HCT116 (cell line): ENCODE measurements at regions not wholly inside any gene's neighbourhood (a gene's known extent, or its start where the extent isn't known, plus 50 kb on each side); places are given as distances from the start of the nearest gene placed in this dataset.

Experiments used
- ATAC-seq: fragments of 200-7000 bp; cut with Tn5 transposase; 2 replicates; pipeline ENCODE4 v1.9.1; 2020; ENCODE audit warnings: mild to moderate bottlenecking, moderate library complexity
- BruUV-seq: library from RNA; stranded (reverse); fragments of 400-500 nt; replicated peaks from 2 replicates; lab custom pipeline; 2021; lab: Mats Ljungman, UMichigan
- CTCF ChIA-PET: fragments of 300-600 bp; sonication (Branson Sonifier 250); formaldehyde crosslinking; loops from one replicate; lab custom pipeline; 2021; ENCODE audit warnings: antibody characterized with exemption; lab: Charles Lee
- POLR2A ChIA-PET: fragments of 300-600, 350-600 bp; sonication (Branson Sonifier 250); formaldehyde crosslinking; loops from one replicate; lab custom pipeline; 2021; ENCODE audit warnings: antibody characterized with exemption; lab: Charles Lee
- RAD21 ChIA-PET, 2 experiments: fragments of 300-600 bp; sonication (Branson Sonifier 250); formaldehyde crosslinking; loops; one replicate each; lab custom pipeline; 2023; ENCODE audit warnings: low total read pairs in 2 of 2; ENCODE audit not compliant: uncharacterized antibody in 2 of 2, unreplicated experiment in 2 of 2, low non-redundant PET in 1 of 2; lab: Charles Lee
- DNase-seq: peaks from one replicate; pipeline ENCODE4 v3.0.0-alpha.2; 2010; ENCODE audit warnings: low read depth, low spot score
- H2AFZ ChIP-seq: fragments of 200-600 bp; shearing (Covaris generic), sonication (generic); 2 replicates; pipeline ENCODE4 v1.6.1; 2017; ENCODE audit warnings: low read depth, mixed run types, mixed read lengths, antibody characterized with exemption, low read length; ENCODE audit not compliant: poor library complexity, severe bottlenecking
- H3K27ac ChIP-seq: 2 replicates; pipeline ENCODE4 v1.5.1; 2012; ENCODE audit warnings: low read depth, low read length
- H3K27me3 ChIP-seq: fragments of 200-600 bp; sonication (generic); 2 replicates; pipeline ENCODE4 v1.6.1; 2016; ENCODE audit warnings: mixed run types, low read length, mixed read lengths; ENCODE audit not compliant: insufficient read depth
- H3K36me3 ChIP-seq, 2 experiments: fragments of 200-500 bp in 1 of 2; fragments of 200-600 bp in 1 of 2; sonication (Bioruptor generic) in 1 of 2; sonication (generic) in 1 of 2; 2 replicates each; pipeline versions ENCODE4 v1.5.1 to v1.6.1; 2014 to 2016; ENCODE audit warnings: low read length in 2 of 2, inconsistent platforms in 1 of 2, mixed read lengths in 1 of 2, mixed run types in 1 of 2; ENCODE audit not compliant: insufficient read depth in 2 of 2, control insufficient read depth in 1 of 2
- H3K4me1 ChIP-seq, 2 experiments: fragments of 200-600 bp in 1 of 2; sonication (generic) in 1 of 2; 2 replicates each; pipeline versions ENCODE4 v1.5.1 to v1.6.1; 2012 to 2017; ENCODE audit warnings: low read length in 2 of 2, inconsistent platforms in 1 of 2, mild to moderate bottlenecking in 1 of 2, mixed read lengths in 1 of 2, mixed run types in 1 of 2, moderate library complexity in 1 of 2; ENCODE audit not compliant: insufficient read depth in 2 of 2, control insufficient read depth in 1 of 2
- H3K4me2 ChIP-seq: fragments of 200-600 bp; sonication (generic); 2 replicates; pipeline ENCODE4 v1.6.1; 2017; ENCODE audit warnings: mixed run types, low read length, mixed read lengths
- H3K4me3 ChIP-seq, 2 experiments: fragments of 200-600 bp in 1 of 2; sonication (generic) in 1 of 2; replicated peaks in 1 of 2; 2 replicates each; pipeline ENCODE4 v1.5.1; 2011 to 2016; ENCODE audit warnings: low read length in 2 of 2, control low read depth in 1 of 2, low read depth in 1 of 2, mild to moderate bottlenecking in 1 of 2, mixed read lengths in 1 of 2, mixed run types in 1 of 2
- H3K79me2 ChIP-seq: fragments of 200-600 bp; sonication (generic); 2 replicates; pipeline ENCODE4 v1.6.1; 2017; ENCODE audit warnings: mild to moderate bottlenecking, mixed run types, low read length, moderate library complexity, mixed read lengths; ENCODE audit not compliant: insufficient read depth
- H3K9ac ChIP-seq: fragments of 200-600 bp; sonication (generic); 2 replicates; pipeline ENCODE4 v1.6.1; 2016; ENCODE audit warnings: low read length, mixed read lengths
- H3K9me2 ChIP-seq: fragments of 200-600 bp; sonication (generic), shearing (Covaris generic); 2 replicates; pipeline ENCODE4 v1.6.1; 2017; ENCODE audit warnings: mixed run types, mild to moderate bottlenecking, moderate library complexity; ENCODE audit not compliant: insufficient read depth
- H3K9me3 ChIP-seq, 2 experiments: fragments of 200-500 bp in 1 of 2; fragments of 200-600 bp in 1 of 2; sonication (Bioruptor generic) in 1 of 2; sonication (generic) in 1 of 2; 2 replicates each; pipeline ENCODE4 v1.6.1; 2014 to 2017; ENCODE audit warnings: low read length in 2 of 2, mixed read lengths in 2 of 2, inconsistent platforms in 1 of 2, low read depth in 1 of 2, mild to moderate bottlenecking in 1 of 2, mixed run types in 1 of 2, moderate library complexity in 1 of 2; ENCODE audit not compliant: control insufficient read depth in 1 of 2, insufficient read depth in 1 of 2
- H4K20me1 ChIP-seq: fragments of 200-600 bp; sonication (generic), shearing (Covaris generic); 2 replicates; pipeline ENCODE4 v1.6.1; 2017; ENCODE audit warnings: mixed run types, mild to moderate bottlenecking, moderate library complexity; ENCODE audit not compliant: insufficient read depth
- ATF3 ChIP-seq: IDR thresholded peaks from 2 replicates; pipeline ENCODE4 v1.6.1; 2012
- CTCF ChIP-seq, 3 experiments: fragments of 200-600 bp in 1 of 3; sonication (generic) in 1 of 3; IDR thresholded peaks in 2 of 3; conservative IDR thresholded peaks in 1 of 3; 2 replicates each; pipeline ENCODE4 v1.5.1; 2012 to 2017; ENCODE audit warnings: low read depth in 2 of 3, low read length in 2 of 3, antibody characterized with exemption in 1 of 3, borderline replicate concordance in 1 of 3, control low read depth in 1 of 3, mild to moderate bottlenecking in 1 of 3, mixed read lengths in 1 of 3, mixed run types in 1 of 3, moderate library complexity in 1 of 3; ENCODE audit not compliant: insufficient read depth in 1 of 3
- EGR1 ChIP-seq: IDR thresholded peaks from 2 replicates; pipeline ENCODE4 v1.6.1; 2012; ENCODE audit warnings: low read depth
- EZH2 ChIP-seq: fragments of 200-600 bp; sonication (generic); IDR thresholded peaks from 2 replicates; pipeline ENCODE4 v1.6.1; 2017; ENCODE audit warnings: antibody characterized with exemption, mixed run types
- JUND ChIP-seq: IDR thresholded peaks from 2 replicates; pipeline ENCODE4 v1.6.1; 2012
- POLR2A ChIP-seq: IDR thresholded peaks from 2 replicates; pipeline ENCODE4 v1.7.0; 2011; ENCODE audit warnings: borderline replicate concordance; ENCODE audit not compliant: insufficient read depth, insufficient read length; ENCODE audit errors: extremely low read depth
- POLR2AphosphoS5 ChIP-seq: IDR thresholded peaks from 2 replicates; pipeline ENCODE4 v1.6.1; 2011; ENCODE audit warnings: mild to moderate bottlenecking, low read depth, low read length, moderate library complexity
- RAD21 ChIP-seq: IDR thresholded peaks from 2 replicates; pipeline ENCODE4 v1.6.1; 2012; ENCODE audit warnings: low read depth, mild to moderate bottlenecking
- REST ChIP-seq: IDR thresholded peaks from 2 replicates; pipeline ENCODE4 v1.6.1; 2012; ENCODE audit warnings: low read depth
- SIN3A ChIP-seq: IDR thresholded peaks from 2 replicates; pipeline ENCODE4 v1.6.1; 2012; ENCODE audit warnings: low read depth
- SP1 ChIP-seq: IDR thresholded peaks from 2 replicates; pipeline ENCODE4 v1.6.1; 2012; ENCODE audit warnings: low read depth
- TCF7L2 ChIP-seq: IDR thresholded peaks from 2 replicates; pipeline ENCODE4 v1.7.0; 2011; ENCODE audit warnings: borderline replicate concordance, inconsistent platforms; ENCODE audit not compliant: insufficient read depth, insufficient read length; ENCODE audit errors: extremely low read depth
- ZBTB33 ChIP-seq: IDR thresholded peaks from 2 replicates; pipeline ENCODE4 v1.6.1; 2011; ENCODE audit warnings: mild to moderate bottlenecking, low read length, moderate library complexity; ENCODE audit not compliant: insufficient replicate concordance; ENCODE audit errors: extremely low read depth
- ZFX ChIP-seq: fragments of 450-650 bp; IDR thresholded peaks from 2 replicates; pipeline ENCODE4 v1.6.1; 2017
- ZNF274 ChIP-seq: fragments of 200-500 bp; sonication (Bioruptor generic); IDR thresholded peaks from 2 replicates; pipeline ENCODE4 v1.6.1; 2014; ENCODE audit warnings: mild to moderate bottlenecking, low read depth, low read length, inconsistent platforms
- intact Hi-C: fragments of 100-400 bp; cut with micrococcal nuclease; formaldehyde crosslinking; loops from 2 replicates; pipeline ENCODE4 v1.10.0; 2022

GRCh38 chr6:21732731-21733130, 139.2 kb downstream of the SOX4 start:
- DNase-seq (no peak), ATAC-seq (no peak)
- ChIA-PET POLR2A (no interaction called here), RAD21 (no interaction called here), CTCF (interaction anchor here (0.8 kb wide), 1 partner anchor 588 kb away, joined by 4 read pairs; no protein-coding TSS in a partner anchor)
- peak overlapping the region; percentile 22; the same call in 1 of the 2 replicates for H3K4me2 ChIP-seq
- peaks cover 12 to 23% of the 10 kb centered on the region in 2 experiments for H3K4me1 ChIP-seq
- no peaks in the 10 kb centered on the region for H4K20me1 ChIP-seq
- intact Hi-C loops, result no loop called here
- TF ChIP-seq JUND (no peak), REST (no peak), POLR2A (no peak), ZBTB33 (no peak), EZH2 (no peak), ATF3 (no peak), ZNF274 (no peak), TCF7L2 (no peak), CTCF (IDR thresholded peaks at IDR 0.05 in 2 of 3, conservative IDR thresholded peaks at IDR 0.05 in 1 of 3; ENCODE audit: borderline replicate concordance in 1 of 3, insufficient read depth in 1 of 3, low read depth in 2 of 3, low read length in 2 of 3) (no peak), EGR1 (no peak), ZFX (no peak), SP1 (no peak), SIN3A (no peak), POLR2AphosphoS5 (no peak), RAD21 (no peak)
- no peak overlapping the region for H3K27ac ChIP-seq
- no peaks in the 10 kb centered on the region for H3K36me3 ChIP-seq
- no peaks in the 10 kb centered on the region for H3K27me3 ChIP-seq
- H2AFZ ChIP-seq, result peak overlapping the region; percentile 37
- H3K9me2 ChIP-seq, result no peaks in the 10 kb centered on the region
- H3K79me2 ChIP-seq, result no peaks in the 10 kb centered on the region
- no peaks in the 10 kb centered on the region for H3K9me3 ChIP-seq
- no peak overlapping the region for H3K4me3 ChIP-seq
- BruUV-seq, result no TSS peak
- no peak overlapping the region for H3K9ac ChIP-seq
